Activated CD8-positive, alpha-beta T cell treated with anti-CD3 and anti-CD28 coated beads for 36 hours (primary cell): ENCODE measurements at regions not wholly inside any gene's neighbourhood (a gene's known extent, or its start where the extent isn't known, plus 50 kb on each side); places are given as distances from the start of the nearest gene placed in this dataset.

Experiments
- ATAC-seq: fragments of 200-7000 bp; cut with Tn5 transposase; one replicate; pipeline ENCODE4 v1.10.0; 2021; ENCODE audit warnings: mild to moderate bottlenecking, moderate library complexity
- CTCF ChIA-PET: fragments of 350-600 bp; sonication (Branson Sonifier 250); formaldehyde crosslinking; loops from one replicate; lab custom pipeline; 2021; ENCODE audit warnings: antibody characterized with exemption; lab: Charles Lee
- POLR2A ChIA-PET: fragments of 350-600 bp; sonication (Branson Sonifier 250); formaldehyde crosslinking; loops from one replicate; lab custom pipeline; 2021; ENCODE audit warnings: antibody characterized with exemption; lab: Charles Lee
- DNase-seq: peaks from one replicate; pipeline ENCODE4 v3.0.0-alpha.2; 2020
- H3K27ac Mint-ChIP-seq: one replicate; pipeline ENCODE4 v1.8.0; 2021; ENCODE audit warnings: mild to moderate bottlenecking, mixed read lengths
- H3K27me3 Mint-ChIP-seq: one replicate; pipeline ENCODE4 v1.8.0; 2021; ENCODE audit warnings: mixed read lengths
- H3K36me3 Mint-ChIP-seq: one replicate; pipeline ENCODE4 v1.8.0; 2021; ENCODE audit warnings: low read depth, mixed read lengths
- H3K4me1 Mint-ChIP-seq: one replicate; pipeline ENCODE4 v1.8.0; 2021; ENCODE audit warnings: low read depth, mixed read lengths
- H3K4me3 Mint-ChIP-seq: one replicate; pipeline ENCODE4 v1.8.0; 2021; ENCODE audit warnings: mild to moderate bottlenecking, moderate library complexity, mixed read lengths
- H3K9me3 Mint-ChIP-seq: one replicate; pipeline ENCODE4 v1.8.0; 2021; ENCODE audit warnings: mixed read lengths
- intact Hi-C: fragments of 100-400 bp; cut with micrococcal nuclease; formaldehyde crosslinking; loops from one replicate; pipeline ENCODE4 v1.10.0; 2022
- TF ChIP-seq, protein P1 (sequence below): fragments of 200-600 bp; IDR thresholded peaks from one replicate; pipeline ENCODE4 v1.8.0; 2022; ENCODE audit warnings: antibody characterized with exemption, mild to moderate bottlenecking

DNA sequence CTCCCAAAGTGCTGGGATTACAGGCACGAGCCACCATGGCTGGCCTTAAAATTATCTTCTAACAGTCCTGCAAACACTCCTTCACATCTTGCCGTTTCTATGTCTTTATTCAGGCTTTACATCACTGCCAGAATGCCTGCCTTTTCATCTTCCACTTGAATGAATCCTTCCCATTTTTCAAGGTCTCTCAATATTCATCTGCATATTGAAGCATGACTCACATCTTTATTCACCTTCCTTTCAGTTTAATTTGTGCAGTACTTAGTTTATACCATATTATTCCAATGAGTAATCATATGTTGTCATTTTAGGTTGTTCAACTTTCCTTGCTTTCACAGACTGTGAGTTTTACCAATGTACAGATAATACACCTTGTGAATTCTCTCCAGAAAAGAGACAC, 510.1 kb upstream of the PIK3C3 start:
- Mint-ChIP-seq H3K9me3 (peaks cover 5% of the 10 kb centered on the region), H3K4me1 (no peaks in the 10 kb centered on the region), H3K36me3 (no peaks in the 10 kb centered on the region), H3K27ac (no peak overlapping the region), H3K27me3 (no peaks in the 10 kb centered on the region), H3K4me3 (no peak overlapping the region)
- TF ChIP-seq, protein P1, sequence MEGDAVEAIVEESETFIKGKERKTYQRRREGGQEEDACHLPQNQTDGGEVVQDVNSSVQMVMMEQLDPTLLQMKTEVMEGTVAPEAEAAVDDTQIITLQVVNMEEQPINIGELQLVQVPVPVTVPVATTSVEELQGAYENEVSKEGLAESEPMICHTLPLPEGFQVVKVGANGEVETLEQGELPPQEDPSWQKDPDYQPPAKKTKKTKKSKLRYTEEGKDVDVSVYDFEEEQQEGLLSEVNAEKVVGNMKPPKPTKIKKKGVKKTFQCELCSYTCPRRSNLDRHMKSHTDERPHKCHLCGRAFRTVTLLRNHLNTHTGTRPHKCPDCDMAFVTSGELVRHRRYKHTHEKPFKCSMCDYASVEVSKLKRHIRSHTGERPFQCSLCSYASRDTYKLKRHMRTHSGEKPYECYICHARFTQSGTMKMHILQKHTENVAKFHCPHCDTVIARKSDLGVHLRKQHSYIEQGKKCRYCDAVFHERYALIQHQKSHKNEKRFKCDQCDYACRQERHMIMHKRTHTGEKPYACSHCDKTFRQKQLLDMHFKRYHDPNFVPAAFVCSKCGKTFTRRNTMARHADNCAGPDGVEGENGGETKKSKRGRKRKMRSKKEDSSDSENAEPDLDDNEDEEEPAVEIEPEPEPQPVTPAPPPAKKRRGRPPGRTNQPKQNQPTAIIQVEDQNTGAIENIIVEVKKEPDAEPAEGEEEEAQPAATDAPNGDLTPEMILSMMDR = no peak
- ChIA-PET POLR2A (no interaction called here), CTCF (no interaction called here)
- no peak for DNase-seq
- ATAC-seq = no peak
- intact Hi-C loops = no loop called here

DNA sequence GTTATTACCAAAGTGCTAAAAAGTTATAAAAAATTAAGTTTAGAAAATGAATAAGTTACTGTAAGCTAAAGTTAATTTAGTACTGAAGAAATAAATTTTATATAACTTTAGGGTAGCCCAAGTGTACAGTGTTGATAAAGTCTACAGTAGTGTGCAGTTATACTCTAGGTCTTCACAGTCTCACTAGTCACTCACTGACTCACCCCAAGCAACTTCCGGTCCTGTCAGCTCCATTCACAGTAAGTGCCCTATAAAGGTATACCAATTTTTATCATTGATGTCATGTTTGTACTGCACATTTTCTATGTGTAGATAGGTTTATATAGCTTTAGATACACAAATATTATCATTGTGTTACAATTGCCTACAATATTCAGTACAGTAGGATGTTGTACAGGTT, 518.3 kb upstream of the PIK3C3 start:
- no peak for DNase-seq
- H3K9me3 Mint-ChIP-seq = peaks cover 9% of the 10 kb centered on the region
- ATAC-seq = no peak
- ChIA-PET CTCF (no interaction called here), POLR2A (no interaction called here)
- TF ChIP-seq, protein P1 = no peak
- intact Hi-C loops = no loop called here
- no peaks in the 10 kb centered on the region for H3K4me1 Mint-ChIP-seq
- no peaks in the 10 kb centered on the region for H3K27me3 Mint-ChIP-seq
- no peak overlapping the region for H3K4me3 Mint-ChIP-seq
- H3K36me3 Mint-ChIP-seq = no peaks in the 10 kb centered on the region
- H3K27ac Mint-ChIP-seq = no peak overlapping the region

DNA sequence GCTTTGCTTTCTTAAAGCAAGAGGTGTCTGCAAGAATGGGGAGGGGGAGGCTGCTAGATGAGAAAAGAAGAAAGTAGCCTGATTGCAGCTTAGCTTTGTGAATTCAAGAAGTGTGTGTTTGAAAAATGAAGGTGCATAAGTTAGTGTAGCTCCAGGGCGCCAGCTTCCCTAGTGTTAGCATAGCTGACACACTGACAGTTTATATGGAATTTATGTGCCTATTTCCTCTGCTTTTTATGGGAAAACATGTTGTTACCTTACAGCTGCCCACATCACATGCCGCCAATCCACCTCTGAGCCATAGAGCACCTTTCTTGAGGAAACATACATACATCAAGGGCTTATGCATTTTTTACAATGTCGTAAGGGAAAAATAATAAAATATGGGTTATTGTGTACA, 536.4 kb upstream of the PIK3C3 start:
- no peaks in the 10 kb centered on the region for H3K36me3 Mint-ChIP-seq
- no peak overlapping the region for H3K27ac Mint-ChIP-seq
- no peak for ATAC-seq
- DNase-seq = no peak
- TF ChIP-seq, protein P1 = no peak
- H3K4me1 Mint-ChIP-seq = no peaks in the 10 kb centered on the region
- intact Hi-C loops = no loop called here
- POLR2A ChIA-PET = no interaction called here
- H3K27me3 Mint-ChIP-seq = no peaks in the 10 kb centered on the region
- no peak overlapping the region for H3K4me3 Mint-ChIP-seq
- CTCF ChIA-PET = no interaction called here
- H3K9me3 Mint-ChIP-seq = peaks cover 7% of the 10 kb centered on the region

DNA sequence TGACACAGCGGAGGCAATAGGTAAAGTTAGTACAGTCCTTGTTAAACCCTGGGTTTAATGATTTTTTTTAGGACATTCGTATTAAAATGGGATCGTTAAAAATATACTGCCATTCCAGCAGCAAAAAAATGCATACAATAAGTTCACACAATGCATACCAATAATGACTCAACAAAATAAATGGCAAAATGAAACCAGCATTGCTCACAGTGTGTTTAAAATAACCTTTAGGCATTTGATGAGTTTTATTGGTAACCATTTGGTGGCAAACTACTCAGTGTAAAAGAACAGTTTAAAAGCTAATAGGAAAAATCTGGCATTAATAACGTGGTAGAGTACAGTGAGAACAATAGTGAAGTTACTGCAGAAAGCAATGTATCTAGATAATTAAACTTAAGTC, 539.0 kb upstream of the PIK3C3 start:
- POLR2A ChIA-PET = no interaction called here
- TF ChIP-seq, protein P1 = no peak
- Mint-ChIP-seq H3K36me3 (no peaks in the 10 kb centered on the region), H3K4me3 (no peak overlapping the region), H3K27ac (no peak overlapping the region), H3K4me1 (no peaks in the 10 kb centered on the region), H3K27me3 (no peaks in the 10 kb centered on the region), H3K9me3 (peaks cover 7% of the 10 kb centered on the region)
- ATAC-seq (no peak), DNase-seq (no peak)
- intact Hi-C loops = no loop called here
- CTCF ChIA-PET = no interaction called here

DNA sequence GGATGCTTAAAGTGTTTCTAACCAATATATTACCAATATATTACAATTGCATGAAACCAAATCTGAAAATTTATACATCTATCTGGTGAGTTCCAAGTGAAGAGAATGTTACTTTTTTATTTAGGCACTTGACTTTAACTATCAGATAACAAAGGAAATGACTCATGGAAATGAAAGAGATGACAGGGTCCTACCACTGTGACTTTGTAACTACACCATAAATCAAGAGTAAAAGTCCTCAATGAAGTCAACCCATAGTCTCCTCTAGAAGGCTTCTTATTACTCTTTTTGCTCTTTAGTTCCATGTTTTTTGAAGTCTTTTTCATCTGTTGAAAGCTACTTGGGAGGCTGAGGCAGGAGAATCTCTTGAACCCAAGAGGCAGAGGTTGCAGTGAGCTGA, 545.0 kb upstream of the PIK3C3 start:
- H3K36me3 Mint-ChIP-seq = no peaks in the 10 kb centered on the region
- POLR2A ChIA-PET = no interaction called here
- H3K4me1 Mint-ChIP-seq = no peaks in the 10 kb centered on the region
- H3K9me3 Mint-ChIP-seq = peaks cover 9% of the 10 kb centered on the region
- TF ChIP-seq, protein P1 = no peak
- DNase-seq = no peak
- no peak for ATAC-seq
- intact Hi-C loops = no loop called here
- no peaks in the 10 kb centered on the region for H3K27me3 Mint-ChIP-seq
- no peak overlapping the region for H3K27ac Mint-ChIP-seq
- no peak overlapping the region for H3K4me3 Mint-ChIP-seq
- CTCF ChIA-PET = no interaction called here
